Neuron (in vitro differentiated cells): ENCODE measurements at regions not wholly inside any gene's neighbourhood (a gene's known extent, or its start where the extent isn't known, plus 50 kb on each side); places are given as distances from the start of the nearest gene placed in this dataset.

Experiments
- H2AFZ ChIP-seq: one replicate; pipeline ENCODE4 v1.6.1; 2013; ENCODE audit warnings: low read depth, mild to moderate bottlenecking, inconsistent platforms, low read length, moderate library complexity
- H3K27me3 ChIP-seq: one replicate; pipeline ENCODE4 v1.6.1; 2013; ENCODE audit warnings: low read length; ENCODE audit not compliant: insufficient read depth
- H3K36me3 ChIP-seq: one replicate; pipeline ENCODE4 v1.6.1; 2013; ENCODE audit warnings: low read length; ENCODE audit not compliant: insufficient read depth
- H3K4me1 ChIP-seq: one replicate; pipeline ENCODE4 v1.6.1; 2013; ENCODE audit warnings: low read length; ENCODE audit not compliant: insufficient read depth
- H3K4me3 ChIP-seq: 2 replicates; pipeline ENCODE4 v1.5.1; 2013; ENCODE audit warnings: mild to moderate bottlenecking, low read length, moderate library complexity
- H3K9me3 ChIP-seq: one replicate; pipeline ENCODE4 v1.6.1; 2013; ENCODE audit warnings: low read length

GRCh38 chr7:91323626-91324158 is 59.5 kb downstream of the FZD1 start:
- no peaks in the 10 kb centered on the region for H3K36me3 ChIP-seq

GRCh38 chr7:91324663-91325062 is 60.4 kb downstream of the FZD1 start:
- no peaks in the 10 kb centered on the region for H3K9me3 ChIP-seq
- no peaks in the 10 kb centered on the region for H3K27me3 ChIP-seq
- H3K36me3 ChIP-seq: no peaks in the 10 kb centered on the region
- no peaks in the 10 kb centered on the region for H3K4me1 ChIP-seq
- no peak overlapping the region for H3K4me3 ChIP-seq
- no peak overlapping the region for H2AFZ ChIP-seq

More at GRCh38 chr7:91323626-91324158, 59.5 kb downstream of the FZD1 start:
- H3K9me3 ChIP-seq: no peaks in the 10 kb centered on the region
- no peaks in the 10 kb centered on the region for H3K4me1 ChIP-seq
- H3K27me3 ChIP-seq: no peaks in the 10 kb centered on the region
- H2AFZ ChIP-seq: no peak overlapping the region
- H3K4me3 ChIP-seq: no peak overlapping the region

GRCh38 chr7:91325726-91326125 is 61.5 kb downstream of the FZD1 start:
- Histone ChIP-seq H3K4me1 (peaks cover 1% of the 10 kb centered on the region), H3K4me3 (no peak overlapping the region), H3K9me3 (no peaks in the 10 kb centered on the region), H2AFZ (no peak overlapping the region), H3K36me3 (no peaks in the 10 kb centered on the region), H3K27me3 (no peaks in the 10 kb centered on the region)

- no peaks in the 10 kb centered on the region for H3K36me3 ChIP-seq
- no peaks in the 10 kb centered on the region for H3K27me3 ChIP-seq
- peaks cover 2% of the 10 kb centered on the region for H3K4me1 ChIP-seq
- H2AFZ ChIP-seq: no peak overlapping the region
- H3K4me3 ChIP-seq: no peak overlapping the region
- H3K9me3 ChIP-seq: no peaks in the 10 kb centered on the region
Measured at GRCh38 chr7:91326516-91327199, 62.4 kb downstream of the FZD1 start.

- no peaks in the 10 kb centered on the region for H3K9me3 ChIP-seq
- H3K27me3 ChIP-seq: no peaks in the 10 kb centered on the region
- peaks cover 2% of the 10 kb centered on the region for H3K4me1 ChIP-seq
- no peaks in the 10 kb centered on the region for H3K36me3 ChIP-seq
- no peak overlapping the region for H3K4me3 ChIP-seq
- H2AFZ ChIP-seq: no peak overlapping the region
Measured at GRCh38 chr7:91327346-91327745, 63.1 kb downstream of the FZD1 start.

- Histone ChIP-seq H3K36me3 (no peaks in the 10 kb centered on the region), H2AFZ (no peak overlapping the region), H3K9me3 (no peaks in the 10 kb centered on the region), H3K27me3 (no peaks in the 10 kb centered on the region), H3K4me3 (no peak overlapping the region), H3K4me1 (peaks cover 2% of the 10 kb centered on the region)
Measured at GRCh38 chr7:91329571-91329970, 65.3 kb downstream of the FZD1 start.

- H3K4me1 ChIP-seq: peaks cover 2% of the 10 kb centered on the region
- H3K4me3 ChIP-seq: no peak overlapping the region
Measured at GRCh38 chr7:91330191-91330808, 66.1 kb downstream of the FZD1 start.

GRCh38 chr7:91330866-91331265 is 66.6 kb downstream of the FZD1 start:
- no peaks in the 10 kb centered on the region for H3K9me3 ChIP-seq
- no peak overlapping the region for H2AFZ ChIP-seq
- no peaks in the 10 kb centered on the region for H3K27me3 ChIP-seq
- H3K36me3 ChIP-seq: no peaks in the 10 kb centered on the region
- H3K4me3 ChIP-seq: no peak overlapping the region
- peaks cover 2% of the 10 kb centered on the region for H3K4me1 ChIP-seq

More at GRCh38 chr7:91330191-91330808, 66.1 kb downstream of the FZD1 start:
- no peaks in the 10 kb centered on the region for H3K27me3 ChIP-seq
- H3K9me3 ChIP-seq: no peaks in the 10 kb centered on the region
- no peak overlapping the region for H2AFZ ChIP-seq
- H3K36me3 ChIP-seq: no peaks in the 10 kb centered on the region

- Histone ChIP-seq H3K4me3 (no peak overlapping the region), H3K36me3 (no peaks in the 10 kb centered on the region), H3K27me3 (no peaks in the 10 kb centered on the region), H2AFZ (no peak overlapping the region), H3K4me1 (no peaks in the 10 kb centered on the region), H3K9me3 (no peaks in the 10 kb centered on the region)
Measured at GRCh38 chr7:91336106-91336505, 71.9 kb downstream of the FZD1 start.

- H3K9me3 ChIP-seq: no peaks in the 10 kb centered on the region
- no peak overlapping the region for H2AFZ ChIP-seq
Measured at GRCh38 chr7:91338226-91339020, 74.2 kb downstream of the FZD1 start.

GRCh38 chr7:91342346-91342745 is 78.1 kb downstream of the FZD1 start:
- Histone ChIP-seq H2AFZ (no peak overlapping the region), H3K27me3 (no peaks in the 10 kb centered on the region), H3K36me3 (no peaks in the 10 kb centered on the region)

More at GRCh38 chr7:91338226-91339020, 74.2 kb downstream of the FZD1 start:
- H3K4me3 ChIP-seq: no peak overlapping the region
- H3K27me3 ChIP-seq: no peaks in the 10 kb centered on the region
- no peaks in the 10 kb centered on the region for H3K36me3 ChIP-seq
- H3K4me1 ChIP-seq: peaks cover 8% of the 10 kb centered on the region

GRCh38 chr7:91343420-91343960 is 79.3 kb downstream of the FZD1 start:
- peaks cover 20% of the 10 kb centered on the region for H3K4me1 ChIP-seq
- no peaks in the 10 kb centered on the region for H3K36me3 ChIP-seq
- H3K27me3 ChIP-seq: no peaks in the 10 kb centered on the region
- no peaks in the 10 kb centered on the region for H3K9me3 ChIP-seq
- H3K4me3 ChIP-seq: no peak overlapping the region
- H2AFZ ChIP-seq: no peak overlapping the region

More at GRCh38 chr7:91342346-91342745, 78.1 kb downstream of the FZD1 start:
- Histone ChIP-seq H3K4me1 (peaks cover 16% of the 10 kb centered on the region), H3K4me3 (no peak overlapping the region), H3K9me3 (no peaks in the 10 kb centered on the region)
